ENCODE measurements at regions not wholly inside any gene's neighbourhood (a gene's known extent, or its start where the extent isn't known, plus 50 kb on each side); places are given as distances from the start of the nearest gene placed in this dataset.

GRCh38 chr3:72698154-72698917 is 149.9 kb downstream of the SHQ1 start:
- Mint-ChIP-seq H3K27me3 (no peaks in the 10 kb centered on the region), H3K9me3 (no peaks in the 10 kb centered on the region), H3K4me3 (no peak overlapping the region), H3K27ac (no peak overlapping the region), H3K4me1 (no peaks in the 10 kb centered on the region), H3K36me3 (ENCODE audit: low read depth) (no peaks in the 10 kb centered on the region)
- DNase-seq, result no peak
- CTCF ChIA-PET, result no interaction called here
- POLR2A ChIA-PET, result no interaction called here

GRCh38 chr3:72697717-72698116 is 150.5 kb downstream of the SHQ1 start:
- H3K27ac Mint-ChIP-seq, result no peak overlapping the region
- CTCF ChIA-PET, result no interaction called here
- no peak for DNase-seq
- no peak overlapping the region for H3K4me3 Mint-ChIP-seq
- no peaks in the 10 kb centered on the region for H3K36me3 Mint-ChIP-seq (ENCODE audit: low read depth)
- H3K27me3 Mint-ChIP-seq, result no peaks in the 10 kb centered on the region
- POLR2A ChIA-PET, result no interaction called here
- no peaks in the 10 kb centered on the region for H3K4me1 Mint-ChIP-seq
- H3K9me3 Mint-ChIP-seq, result no peaks in the 10 kb centered on the region

- ChIA-PET CTCF (interaction anchor here (0.7 kb wide), 1 partner anchor 12 kb away, joined by 4 read pairs; no protein-coding TSS in a partner anchor), POLR2A (no interaction called here)
- Mint-ChIP-seq H3K27me3 (no peaks in the 10 kb centered on the region), H3K4me3 (no peak overlapping the region), H3K27ac (no peak overlapping the region), H3K9me3 (no peaks in the 10 kb centered on the region), H3K36me3 (ENCODE audit: low read depth) (no peaks in the 10 kb centered on the region), H3K4me1 (no peaks in the 10 kb centered on the region)
- no peak for DNase-seq
Observed at GRCh38 chr3:72696815-72697214, 151.4 kb downstream of the SHQ1 start.

GRCh38 chr3:72694398-72694797 is 153.8 kb downstream of the SHQ1 start:
- CTCF ChIA-PET, result no interaction called here
- no peak for DNase-seq
- Mint-ChIP-seq H3K27ac (no peak overlapping the region), H3K9me3 (no peaks in the 10 kb centered on the region), H3K4me3 (no peak overlapping the region), H3K27me3 (no peaks in the 10 kb centered on the region), H3K36me3 (ENCODE audit: low read depth) (no peaks in the 10 kb centered on the region), H3K4me1 (no peaks in the 10 kb centered on the region)
- POLR2A ChIA-PET, result no interaction called here

- no peak for DNase-seq
- Mint-ChIP-seq H3K27me3 (no peaks in the 10 kb centered on the region), H3K9me3 (no peaks in the 10 kb centered on the region), H3K4me1 (no peaks in the 10 kb centered on the region), H3K36me3 (ENCODE audit: low read depth) (no peaks in the 10 kb centered on the region), H3K4me3 (no peak overlapping the region), H3K27ac (no peak overlapping the region)
- ChIA-PET POLR2A (no interaction called here), CTCF (no interaction called here)
Observed at GRCh38 chr3:72692990-72693389, 155.3 kb downstream of the SHQ1 start.

- no peaks in the 10 kb centered on the region for H3K27me3 Mint-ChIP-seq
- H3K27ac Mint-ChIP-seq, result no peak overlapping the region
- no peak for DNase-seq
- no peaks in the 10 kb centered on the region for H3K9me3 Mint-ChIP-seq
- ChIA-PET POLR2A (no interaction called here), CTCF (interaction anchor here (1.5 kb wide), 1 partner anchor 131 kb away, joined by 4 read pairs; no protein-coding TSS in a partner anchor)
- no peaks in the 10 kb centered on the region for H3K4me1 Mint-ChIP-seq
- H3K4me3 Mint-ChIP-seq, result no peak overlapping the region
- no peaks in the 10 kb centered on the region for H3K36me3 Mint-ChIP-seq (ENCODE audit: low read depth)
Observed at GRCh38 chr3:72690629-72691028, 157.6 kb downstream of the SHQ1 start.

- ChIA-PET CTCF (interaction anchor here (2.2 kb wide), 1 partner anchor 17 kb away, joined by 4 read pairs; no protein-coding TSS in a partner anchor), POLR2A (no interaction called here)
- Mint-ChIP-seq H3K36me3 (ENCODE audit: low read depth) (no peaks in the 10 kb centered on the region), H3K27ac (no peak overlapping the region), H3K27me3 (no peaks in the 10 kb centered on the region), H3K4me3 (no peak overlapping the region), H3K9me3 (no peaks in the 10 kb centered on the region), H3K4me1 (peaks cover 11% of the 10 kb centered on the region)
- DNase-seq, result no peak
Observed at GRCh38 chr3:72682936-72683452, 165.3 kb downstream of the SHQ1 start.

- no peaks in the 10 kb centered on the region for H3K9me3 Mint-ChIP-seq
- ChIA-PET POLR2A (no interaction called here), CTCF (interaction anchor here (2.2 kb wide), 1 partner anchor 15 kb away, joined by 4 read pairs; no protein-coding TSS in a partner anchor)
- H3K27ac Mint-ChIP-seq, result no peak overlapping the region
- DNase-seq, result no peak
- no peaks in the 10 kb centered on the region for H3K36me3 Mint-ChIP-seq (ENCODE audit: low read depth)
- H3K4me3 Mint-ChIP-seq, result no peak overlapping the region
- H3K27me3 Mint-ChIP-seq, result no peaks in the 10 kb centered on the region
- peaks cover 11% of the 10 kb centered on the region for H3K4me1 Mint-ChIP-seq
Observed at GRCh38 chr3:72681598-72681997, 166.6 kb downstream of the SHQ1 start.

- POLR2A ChIA-PET, result no interaction called here
- Mint-ChIP-seq H3K27me3 (no peaks in the 10 kb centered on the region), H3K4me3 (no peak overlapping the region)
Observed at GRCh38 chr3:72680766-72681165, 167.5 kb downstream of the SHQ1 start.

GRCh38 chr3:72679540-72680198 is 168.6 kb downstream of the SHQ1 start:
- Mint-ChIP-seq H3K27ac (no peak overlapping the region), H3K36me3 (ENCODE audit: low read depth) (no peaks in the 10 kb centered on the region), H3K4me1 (peaks cover 11% of the 10 kb centered on the region), H3K4me3 (no peak overlapping the region), H3K9me3 (no peaks in the 10 kb centered on the region), H3K27me3 (no peaks in the 10 kb centered on the region)
- CTCF ChIA-PET, result no interaction called here
- DNase-seq, result no peak
- POLR2A ChIA-PET, result no interaction called here

More at GRCh38 chr3:72680766-72681165, 167.5 kb downstream of the SHQ1 start:
- peaks cover 11% of the 10 kb centered on the region for H3K4me1 Mint-ChIP-seq
- no peak overlapping the region for H3K27ac Mint-ChIP-seq
- H3K36me3 Mint-ChIP-seq (ENCODE audit: low read depth), result no peaks in the 10 kb centered on the region
- CTCF ChIA-PET, result no interaction called here
- no peak for DNase-seq
- no peaks in the 10 kb centered on the region for H3K9me3 Mint-ChIP-seq

GRCh38 chr3:72678867-72679266 is 169.4 kb downstream of the SHQ1 start:
- ChIA-PET POLR2A (no interaction called here), CTCF (no interaction called here)
- no peak overlapping the region for H3K4me3 Mint-ChIP-seq
- H3K4me1 Mint-ChIP-seq, result peaks cover 11% of the 10 kb centered on the region
- H3K36me3 Mint-ChIP-seq (ENCODE audit: low read depth), result no peaks in the 10 kb centered on the region
- H3K27ac Mint-ChIP-seq, result no peak overlapping the region
- H3K27me3 Mint-ChIP-seq, result no peaks in the 10 kb centered on the region
- H3K9me3 Mint-ChIP-seq, result no peaks in the 10 kb centered on the region
- no peak for DNase-seq

GRCh38 chr3:72678380-72678779 is 169.9 kb downstream of the SHQ1 start:
- CTCF ChIA-PET, result no interaction called here
- DNase-seq, result no peak

GRCh38 chr3:72675243-72675642 is 173.0 kb downstream of the SHQ1 start:
- DNase-seq, result no peak
- peaks cover 5% of the 10 kb centered on the region for H3K4me1 Mint-ChIP-seq

More at GRCh38 chr3:72678380-72678779, 169.9 kb downstream of the SHQ1 start:
- H3K9me3 Mint-ChIP-seq, result no peaks in the 10 kb centered on the region
- POLR2A ChIA-PET, result no interaction called here
- no peaks in the 10 kb centered on the region for H3K36me3 Mint-ChIP-seq (ENCODE audit: low read depth)
- no peaks in the 10 kb centered on the region for H3K27me3 Mint-ChIP-seq
- no peak overlapping the region for H3K27ac Mint-ChIP-seq
- H3K4me1 Mint-ChIP-seq, result peaks cover 11% of the 10 kb centered on the region
- H3K4me3 Mint-ChIP-seq, result no peak overlapping the region

More at GRCh38 chr3:72675243-72675642, 173.0 kb downstream of the SHQ1 start:
- Mint-ChIP-seq H3K27me3 (no peaks in the 10 kb centered on the region), H3K9me3 (no peaks in the 10 kb centered on the region), H3K27ac (no peak overlapping the region), H3K36me3 (ENCODE audit: low read depth) (no peaks in the 10 kb centered on the region), H3K4me3 (no peak overlapping the region)
- CTCF ChIA-PET, result no interaction called here
- POLR2A ChIA-PET, result no interaction called here
